Kidney glomerular epithelial cell (primary cell): ENCODE measurements at regions not wholly inside any gene's neighbourhood (a gene's known extent, or its start where the extent isn't known, plus 50 kb on each side); places are given as distances from the start of the nearest gene placed in this dataset.

ENCODE experiments used
- DNase-seq: peaks from one replicate; lab custom pipeline; 2025; lab: John Stamatoyannopoulos, UW

DNA sequence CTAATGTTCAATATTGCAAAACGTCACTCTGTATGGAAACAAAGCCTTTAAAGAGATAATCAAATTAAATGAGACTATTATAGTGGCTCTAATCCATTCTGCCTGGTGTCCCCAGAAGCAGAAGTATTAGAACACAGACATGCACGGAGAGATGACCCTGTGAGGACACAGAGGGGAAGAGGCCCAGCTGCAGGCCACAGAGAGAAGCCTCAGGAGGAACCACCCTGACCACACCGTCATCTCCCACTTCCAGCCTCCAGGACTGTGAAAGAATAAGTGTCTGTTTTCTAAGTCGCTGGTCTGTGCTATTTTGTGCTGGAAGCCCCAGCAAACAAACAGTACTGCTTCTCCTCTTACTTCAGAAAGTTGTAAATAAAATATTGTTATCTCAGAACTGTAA, 283.5 kb upstream of the ADARB2 start:
- DNase-seq: no peak

DNA sequence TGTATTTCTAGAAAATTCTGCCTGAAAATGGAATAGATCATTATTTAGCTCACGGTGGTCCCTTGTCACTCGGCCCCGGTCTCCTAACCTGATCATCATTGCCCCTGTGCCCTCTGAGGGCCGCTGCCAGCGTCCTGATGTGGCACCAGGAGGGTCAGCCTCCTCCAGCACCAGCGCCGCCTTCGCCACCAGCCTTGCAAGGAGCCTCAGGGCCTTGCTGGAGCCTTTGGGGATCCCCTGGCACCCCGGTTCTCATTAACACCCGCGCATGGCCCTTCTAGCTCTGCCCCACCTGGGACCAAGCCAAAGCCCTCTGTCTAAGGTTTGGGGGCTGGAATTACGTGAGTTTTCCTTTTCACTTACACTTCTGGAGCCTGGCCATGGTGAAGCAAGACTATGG, 282.5 kb upstream of the ADARB2 start:
- DNase-seq: no peak

DNA sequence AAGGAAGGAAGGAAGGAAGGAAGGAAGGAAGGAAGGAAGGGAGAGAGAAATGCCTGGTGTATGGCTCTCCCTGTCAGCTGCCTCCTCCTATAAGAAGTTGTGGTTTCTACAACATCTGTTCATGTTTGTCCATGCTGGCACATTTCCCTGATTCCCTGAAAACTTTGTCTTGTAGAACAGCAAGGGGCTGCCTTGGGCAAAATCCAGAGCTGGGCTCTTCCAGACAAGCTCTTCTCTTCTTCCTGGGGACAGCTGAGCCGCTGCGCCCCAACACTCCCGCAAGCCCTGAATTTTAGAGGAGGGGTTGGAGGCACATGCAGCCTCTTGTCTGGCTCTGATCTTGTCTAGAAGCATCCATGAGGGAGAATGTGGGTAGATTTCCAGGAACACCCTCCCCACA, 282.0 kb upstream of the ADARB2 start:
- DNase-seq: no peak

DNA sequence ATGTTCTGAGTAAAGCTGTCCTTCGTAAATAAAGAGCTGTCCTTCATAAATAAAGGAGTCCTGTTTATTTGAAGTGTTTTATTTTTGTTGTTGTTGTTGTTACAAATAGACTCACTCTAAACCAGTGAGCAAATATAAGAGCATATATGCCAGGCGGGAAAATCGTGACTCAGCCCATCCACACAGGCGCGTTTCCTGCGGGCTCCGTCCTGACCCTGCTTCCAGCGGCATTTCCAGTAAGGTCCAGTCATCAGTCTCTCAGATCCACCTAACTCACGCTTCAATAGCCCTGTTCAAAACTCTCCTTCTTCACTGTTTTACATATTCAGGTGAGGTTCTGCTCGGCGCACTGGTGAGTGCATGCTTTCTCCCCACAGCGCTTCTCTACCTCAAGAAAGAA, 277.2 kb upstream of the ADARB2 start:
- DNase-seq: no peak

DNA sequence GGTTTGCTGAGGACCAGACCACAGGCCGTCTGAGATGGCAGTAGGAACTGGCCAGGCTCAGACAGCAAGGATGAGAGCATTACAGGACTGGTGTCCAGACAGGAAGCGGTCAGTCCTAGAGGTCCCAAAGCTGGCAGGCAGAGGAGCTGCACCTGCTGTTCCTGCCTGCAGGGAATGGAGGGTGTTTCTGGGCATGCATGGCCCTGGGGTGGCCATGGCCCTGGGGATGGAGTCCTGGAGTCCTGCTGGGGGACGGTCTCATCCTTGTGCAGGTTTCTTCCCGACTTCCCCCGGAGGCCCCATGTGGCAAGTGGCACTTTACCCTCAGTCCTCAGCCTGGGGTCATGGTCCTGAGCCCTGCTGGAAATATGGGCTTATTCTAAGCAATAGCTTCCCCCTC, 274.9 kb upstream of the ADARB2 start:
- DNase-seq: no peak

DNA sequence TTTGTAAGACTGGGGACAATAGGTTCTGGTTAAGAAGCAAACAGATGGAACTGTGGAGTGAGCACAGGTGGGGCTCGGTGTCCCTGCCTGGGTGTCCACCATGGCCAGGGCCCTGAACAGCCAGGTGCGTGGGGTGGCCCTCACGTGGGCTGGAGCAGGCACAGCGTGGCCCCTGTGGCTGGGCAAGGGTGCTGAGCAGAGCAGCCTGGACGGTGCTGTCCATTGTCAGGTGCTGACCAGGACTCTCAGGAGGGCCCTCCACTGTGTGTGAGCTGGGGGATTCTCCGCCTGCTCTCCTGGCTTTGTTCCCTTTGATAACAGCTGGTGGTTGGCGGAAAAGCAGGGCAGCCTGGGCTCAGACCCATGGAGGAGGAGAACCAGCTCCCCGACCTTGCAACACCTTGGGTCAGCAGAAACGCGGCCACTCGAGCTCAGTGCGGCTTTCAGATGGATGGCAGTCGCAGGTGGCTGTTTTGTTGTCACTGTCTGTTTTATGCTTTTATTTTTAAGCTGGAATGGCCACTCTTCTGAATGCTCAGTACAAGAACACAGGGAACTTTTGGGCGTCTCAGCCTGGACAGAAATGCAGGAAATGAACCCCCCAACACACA, 273.9 kb upstream of the ADARB2 start:
- DNase-seq: no peak

DNA sequence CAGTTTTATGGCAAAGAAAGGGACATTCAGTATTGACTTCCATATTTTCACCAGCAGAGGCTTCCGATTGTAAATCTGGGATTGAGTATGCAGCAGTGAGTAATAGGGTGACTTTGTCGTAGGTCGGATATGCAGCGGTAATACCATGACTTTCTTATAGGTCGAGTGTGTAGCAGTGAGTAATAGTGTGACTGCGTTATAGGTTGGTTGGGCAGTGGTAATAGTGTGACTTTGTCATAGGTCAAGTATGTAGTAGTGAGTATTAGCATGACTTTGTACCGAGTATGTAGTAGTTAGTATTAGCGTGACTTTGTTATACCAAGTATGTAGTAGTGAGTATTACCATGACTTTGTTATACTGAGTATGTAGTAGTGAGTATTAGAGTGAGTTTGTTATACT, 268.2 kb upstream of the ADARB2 start:
- DNase-seq: no peak

DNA sequence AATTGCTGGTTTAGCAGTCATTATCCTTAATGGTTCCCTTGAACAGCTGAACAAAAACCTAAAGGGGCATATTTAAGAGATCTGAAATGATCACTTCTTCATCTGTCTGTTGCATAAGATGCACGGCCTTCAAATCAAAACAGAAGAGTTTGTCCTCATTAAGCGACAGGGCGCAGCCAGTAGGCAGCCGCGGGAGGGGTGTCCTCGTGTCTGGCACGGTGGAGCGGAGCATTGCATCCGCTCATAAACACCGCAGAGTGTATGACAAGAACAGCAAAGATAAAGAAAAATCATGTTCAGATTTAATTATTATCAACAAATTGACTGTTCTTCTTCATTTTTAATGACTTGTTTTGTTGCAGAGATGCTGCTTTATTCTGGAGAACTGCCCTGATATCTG, 255.6 kb upstream of the ADARB2 start:
- no peak for DNase-seq

DNA sequence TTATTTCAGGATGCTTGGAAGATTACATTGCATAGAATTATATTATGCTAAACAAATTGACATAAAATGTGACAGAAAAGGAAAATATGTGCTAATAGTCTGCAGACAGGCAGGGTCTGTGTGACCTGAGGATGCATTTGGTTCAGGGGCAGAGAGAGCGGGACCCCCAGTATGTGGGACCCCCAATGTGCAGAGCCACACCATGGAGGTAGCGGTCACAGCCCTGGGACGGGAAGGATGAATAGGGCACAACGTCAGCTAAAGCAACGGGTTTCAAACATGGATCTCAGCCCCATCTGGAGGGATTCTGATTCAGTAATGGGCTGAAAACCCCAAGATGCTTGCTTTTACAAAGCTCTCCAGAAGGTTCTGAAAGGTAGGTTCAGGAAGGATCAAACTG, 251.8 kb upstream of the ADARB2 start:
- DNase-seq: no peak

DNA sequence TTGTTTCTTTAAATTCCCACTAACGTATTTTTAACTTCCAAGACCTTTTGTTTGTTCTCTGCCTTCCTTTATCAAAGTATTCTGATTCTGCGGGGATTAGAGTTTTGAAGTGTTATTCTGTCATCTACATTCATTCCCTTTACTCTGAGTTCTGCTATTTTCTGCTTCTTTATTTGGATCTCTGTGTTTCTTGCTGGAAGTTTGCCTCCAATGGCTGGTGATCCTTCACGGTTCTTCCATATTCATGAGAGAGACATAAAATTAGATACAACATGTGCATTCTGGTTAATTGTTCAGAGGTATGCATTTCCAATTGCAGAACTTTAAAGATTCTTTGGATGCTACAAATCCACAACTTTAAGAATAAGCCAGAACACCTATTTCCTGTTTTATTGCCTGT, 244.7 kb upstream of the ADARB2 start:
- no peak for DNase-seq

DNA sequence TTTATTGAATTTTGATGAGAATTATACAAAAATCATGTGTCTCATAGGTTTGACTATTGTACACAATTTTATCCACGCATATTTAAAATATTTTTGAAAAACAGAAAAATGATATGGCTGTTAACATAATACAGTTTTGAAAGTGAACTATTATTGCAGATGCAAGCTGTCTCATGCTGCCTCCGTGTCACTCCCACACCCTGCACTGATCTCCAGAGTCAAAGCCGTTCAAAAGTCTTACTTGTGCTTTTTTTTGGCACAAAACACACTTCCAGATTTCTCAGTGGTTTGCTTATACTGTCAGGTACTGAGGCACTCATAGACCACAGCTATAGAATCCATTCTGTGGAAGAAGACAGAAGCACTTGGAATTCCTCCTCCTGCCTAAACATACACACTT, 243.1 kb upstream of the ADARB2 start:
- DNase-seq: no peak

DNA sequence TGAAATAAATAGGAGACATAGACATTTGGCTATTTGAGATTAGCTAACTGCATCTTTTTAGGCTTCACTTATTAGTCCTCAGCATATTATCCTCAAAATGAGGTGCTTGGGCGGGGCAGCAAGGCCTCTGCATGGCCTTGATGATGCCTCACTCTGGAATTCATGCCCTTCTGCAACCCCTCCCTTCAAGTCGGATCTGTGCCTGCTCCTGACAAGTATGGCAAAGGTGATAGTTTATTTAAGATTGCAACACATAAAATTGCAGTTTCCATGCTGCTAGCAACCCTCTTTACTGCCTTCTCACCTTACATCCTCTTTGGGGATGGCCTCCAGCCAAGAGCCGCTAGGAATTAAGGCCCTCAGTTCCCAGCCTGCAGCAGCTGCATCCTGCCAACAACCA, 241.3 kb upstream of the ADARB2 start:
- DNase-seq: no peak

DNA sequence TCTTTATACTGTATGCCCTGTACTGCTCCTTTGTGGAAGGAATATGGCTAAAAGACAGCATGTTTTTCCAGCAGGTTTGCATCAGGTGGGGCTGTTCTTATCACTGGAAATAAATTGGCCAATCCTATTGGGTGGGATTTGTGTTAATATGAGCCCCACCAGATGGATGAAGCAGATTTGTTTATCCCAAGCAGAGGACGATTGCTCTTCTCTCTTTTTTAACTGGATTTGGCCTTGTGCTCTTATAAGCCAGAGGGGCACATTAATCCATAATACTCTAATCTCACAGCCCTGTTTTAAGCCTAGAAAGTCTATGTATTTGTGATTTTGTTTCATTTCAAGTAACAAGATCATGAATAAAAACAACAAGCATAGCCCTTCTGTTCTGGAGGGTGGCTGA, 240.1 kb upstream of the ADARB2 start:
- DNase-seq: no peak

DNA sequence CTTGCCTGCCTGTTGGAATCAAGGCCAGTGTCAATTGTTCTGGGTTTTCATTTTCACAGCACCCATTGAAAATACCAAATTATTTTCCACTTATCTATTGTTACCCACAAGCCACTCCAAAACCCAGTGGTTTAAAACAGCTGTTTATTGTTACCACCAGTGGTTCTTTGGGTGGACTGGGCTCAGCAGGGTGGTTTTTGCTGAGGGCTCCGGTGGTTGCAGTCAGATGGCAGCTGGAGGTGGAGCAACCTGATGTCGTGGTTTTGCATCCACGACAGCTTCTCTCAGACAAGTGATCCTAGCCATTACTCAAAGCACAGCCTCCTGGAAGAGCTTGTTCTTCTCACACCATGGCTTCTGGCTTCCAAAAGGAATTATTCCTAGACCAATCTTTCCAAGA, 235.1 kb upstream of the ADARB2 start:
- no peak for DNase-seq

DNA sequence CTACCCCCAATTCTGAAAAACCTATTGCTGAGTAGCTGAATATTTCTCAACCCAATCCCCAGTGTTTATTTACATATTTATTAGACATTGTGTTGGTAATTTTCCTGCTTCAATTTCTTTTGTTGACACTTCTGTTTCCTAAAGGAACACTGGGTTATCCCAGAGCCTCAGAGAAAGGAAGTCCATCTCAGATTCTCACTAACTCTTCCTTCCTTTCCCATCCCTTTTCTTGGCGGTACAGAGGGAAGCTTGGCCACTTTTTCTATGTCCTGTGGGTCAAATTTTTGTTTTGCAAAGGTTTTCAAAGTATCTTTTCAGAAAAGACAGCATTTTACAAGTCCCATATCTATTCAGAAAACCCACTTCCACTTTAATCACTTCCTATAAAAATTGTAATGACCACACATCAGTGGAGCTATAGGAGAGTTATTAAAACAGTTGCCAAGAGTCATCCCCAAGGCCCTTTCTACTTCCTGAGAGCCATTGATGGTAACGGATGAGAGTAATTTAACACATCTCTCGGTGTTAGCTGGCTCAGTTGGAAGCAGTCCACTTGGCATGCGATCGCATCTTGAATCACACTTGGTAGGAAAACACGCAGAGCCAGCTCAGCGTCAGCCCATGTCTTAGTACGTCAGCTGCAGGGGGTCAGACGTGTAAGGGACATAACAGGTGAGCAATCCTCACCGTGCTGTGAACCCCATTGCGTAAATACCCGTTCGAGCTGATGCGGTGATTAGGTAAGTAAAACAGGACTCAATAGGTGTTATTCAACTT, 231.1 kb upstream of the ADARB2 start:
- DNase-seq: no peak

DNA sequence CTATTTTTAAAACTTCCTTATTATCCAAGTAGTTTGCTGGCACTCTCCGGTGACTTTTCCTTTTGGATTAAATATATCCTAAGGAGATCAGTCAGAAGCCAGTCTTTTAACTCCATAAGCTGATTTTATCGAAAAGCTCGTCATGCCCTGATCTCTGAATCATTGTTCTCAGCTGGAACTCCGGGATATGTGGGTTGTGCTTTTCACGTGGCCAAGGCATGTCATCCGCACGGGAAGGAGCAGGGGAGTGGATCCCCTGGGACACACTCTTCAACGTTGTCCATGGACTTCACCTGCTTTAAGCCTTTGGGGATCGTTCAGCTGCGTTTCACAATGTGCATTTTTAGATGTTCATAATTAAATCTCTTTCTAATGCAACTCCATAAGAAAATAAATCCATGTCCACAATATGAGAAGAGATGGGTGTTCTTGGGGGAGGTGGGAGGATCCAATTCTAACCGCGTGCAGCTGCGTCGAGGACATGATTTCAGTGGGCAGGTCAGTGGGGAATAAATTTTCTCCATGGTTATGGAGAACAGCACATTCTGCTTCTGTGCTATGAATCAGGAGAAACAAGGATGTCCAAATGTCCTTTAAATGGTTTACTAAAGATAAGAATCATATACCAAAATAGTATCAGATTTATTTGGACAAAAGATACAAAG, 229.5 kb upstream of the ADARB2 start:
- DNase-seq: no peak

DNA sequence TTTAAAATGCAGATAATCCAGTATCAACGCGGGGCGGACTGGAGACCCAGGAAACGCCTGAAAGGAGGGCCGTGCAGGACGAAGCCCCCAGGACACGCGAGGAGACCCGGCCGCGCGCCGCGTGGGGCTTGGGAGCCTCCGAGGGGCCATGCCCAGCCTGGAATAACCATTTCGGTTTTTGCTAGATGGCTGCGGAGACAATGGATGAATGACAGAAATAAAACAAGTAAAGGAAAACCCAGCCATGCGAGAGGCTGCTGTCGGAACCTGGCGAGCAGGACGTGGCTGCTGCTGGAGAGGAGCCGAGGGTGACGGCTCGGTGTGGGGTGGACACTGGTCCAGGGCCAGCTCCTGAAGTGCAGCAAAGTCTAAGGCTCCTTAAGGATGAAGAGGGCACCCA, 227.2 kb upstream of the ADARB2 start:
- no peak for DNase-seq

DNA sequence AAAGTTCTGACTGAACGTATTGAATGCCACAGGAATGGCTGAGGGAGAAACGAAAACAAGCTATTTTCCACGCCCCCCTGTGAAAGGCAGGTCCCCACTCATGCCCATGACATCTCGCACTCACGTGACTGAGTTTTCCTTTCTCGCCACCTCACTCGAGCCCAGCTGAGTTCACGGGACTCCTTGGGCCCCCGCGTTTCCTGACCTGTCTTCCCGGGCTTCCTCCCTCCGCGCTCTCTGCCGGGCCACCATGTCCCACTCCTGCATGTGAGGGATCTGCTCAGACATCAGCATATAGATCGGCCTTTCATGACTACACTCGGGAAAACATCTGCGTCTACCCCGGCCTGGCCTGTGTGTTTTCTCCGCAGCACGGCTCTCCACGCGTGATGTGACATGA, 226.0 kb upstream of the ADARB2 start:
- DNase-seq: no peak

DNA sequence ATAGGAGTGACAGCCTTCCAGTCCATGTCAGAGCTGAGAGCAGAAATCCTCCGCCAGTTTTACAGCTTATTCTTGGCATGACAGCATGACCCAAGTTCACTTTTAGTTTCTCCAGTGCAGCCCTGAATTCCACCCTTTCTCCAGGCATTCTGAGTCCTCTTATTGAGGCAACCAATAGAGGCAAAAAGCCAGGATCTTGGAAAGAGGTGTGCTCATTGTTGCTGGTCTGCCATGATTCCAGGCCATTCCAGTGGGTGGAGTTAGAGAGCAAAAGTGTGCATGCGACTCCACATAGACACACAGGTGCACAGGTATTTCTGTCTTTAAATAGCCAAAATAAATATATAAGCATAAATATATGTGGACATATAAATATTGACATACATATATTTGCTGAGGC, 224.7 kb upstream of the ADARB2 start:
- no peak for DNase-seq

DNA sequence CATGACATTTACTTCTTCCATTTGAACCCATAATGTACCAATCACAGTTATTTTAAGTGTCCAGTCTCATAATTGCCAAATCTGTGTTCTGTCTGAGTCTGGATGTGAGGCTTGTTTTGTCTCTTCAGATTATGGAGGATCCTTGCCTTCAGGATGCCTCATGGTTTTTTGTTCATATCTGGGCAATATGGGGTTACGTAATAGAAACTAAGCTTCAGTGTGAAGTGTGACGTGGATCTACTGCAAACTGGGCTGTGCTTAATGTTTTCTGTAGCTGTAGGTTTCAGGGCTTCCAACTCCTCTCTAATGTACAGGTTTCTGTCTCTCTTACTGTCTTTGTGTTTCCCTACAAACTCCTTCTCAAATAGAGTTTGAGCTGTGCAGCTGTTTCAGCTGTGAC, 223.7 kb upstream of the ADARB2 start:
- no peak for DNase-seq

DNA sequence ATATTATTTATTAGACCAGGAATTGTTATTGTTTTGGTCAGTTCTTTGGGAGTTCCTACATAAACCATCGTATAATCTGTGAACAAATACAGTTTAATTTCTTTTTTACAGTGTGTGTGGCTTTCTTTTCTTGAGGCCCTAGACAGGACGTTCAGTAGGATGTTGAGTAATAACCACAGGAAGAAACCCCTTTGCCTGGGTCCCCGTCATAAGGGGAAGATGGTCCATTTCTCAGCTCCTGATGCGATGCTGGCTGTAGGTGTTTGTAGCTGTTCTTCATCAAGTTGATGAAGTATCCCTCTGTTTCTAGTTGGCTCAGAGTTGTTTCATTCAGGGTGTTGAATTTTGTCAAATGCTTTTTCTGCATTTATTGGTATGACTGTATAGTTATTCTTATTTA, 219.7 kb upstream of the ADARB2 start:
- DNase-seq: no peak

DNA sequence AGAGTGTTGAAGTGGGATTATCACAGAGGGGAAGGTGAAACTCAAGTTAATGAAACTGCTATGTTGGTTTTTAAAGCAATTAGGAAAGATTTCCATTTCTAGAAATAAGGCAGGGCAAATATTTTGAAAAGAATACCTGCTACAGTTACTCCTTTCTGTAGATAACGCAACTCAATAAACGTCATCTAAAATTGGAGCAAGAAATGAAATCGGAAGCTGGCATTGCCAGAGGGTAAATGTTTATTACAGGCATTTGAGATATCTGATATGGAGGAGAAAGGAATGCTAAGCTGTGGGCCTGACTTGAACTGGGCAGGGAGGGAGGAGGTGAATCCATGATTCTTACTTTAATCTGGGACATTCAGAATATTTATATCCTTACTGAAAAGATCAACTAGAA, 217.0 kb upstream of the ADARB2 start:
- no peak for DNase-seq
